ENCODE measurements at regions not wholly inside any gene's neighbourhood (a gene's known extent, or its start where the extent isn't known, plus 50 kb on each side); places are given as distances from the start of the nearest gene placed in this dataset.

DNA sequence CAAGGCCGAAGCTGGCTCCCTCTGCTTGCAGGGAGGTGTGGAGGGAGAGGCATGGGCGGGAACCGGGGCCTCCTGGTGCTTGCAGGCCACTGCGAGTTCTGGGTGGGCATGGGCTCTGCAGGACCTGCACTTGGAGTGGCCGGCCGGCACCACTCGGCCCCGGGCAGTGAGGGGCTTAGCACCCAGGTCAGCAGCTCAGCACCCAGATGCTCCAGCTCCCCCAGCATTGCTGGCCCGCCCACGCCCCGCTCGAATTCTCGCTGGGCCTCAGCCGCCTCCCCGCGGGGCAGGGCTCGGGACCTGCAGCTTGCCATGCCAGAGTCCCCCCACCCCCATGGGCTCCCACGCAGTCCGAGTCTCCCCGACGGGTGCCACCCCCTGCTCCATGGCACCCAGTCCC lies 176.2 kb upstream of the FAM98A start:
- no peak for TF ChIP-seq POLR2AphosphoS5 (IDR thresholded peaks at IDR 0.05; ENCODE audit: low read depth)
- TF ChIP-seq, protein P1, sequence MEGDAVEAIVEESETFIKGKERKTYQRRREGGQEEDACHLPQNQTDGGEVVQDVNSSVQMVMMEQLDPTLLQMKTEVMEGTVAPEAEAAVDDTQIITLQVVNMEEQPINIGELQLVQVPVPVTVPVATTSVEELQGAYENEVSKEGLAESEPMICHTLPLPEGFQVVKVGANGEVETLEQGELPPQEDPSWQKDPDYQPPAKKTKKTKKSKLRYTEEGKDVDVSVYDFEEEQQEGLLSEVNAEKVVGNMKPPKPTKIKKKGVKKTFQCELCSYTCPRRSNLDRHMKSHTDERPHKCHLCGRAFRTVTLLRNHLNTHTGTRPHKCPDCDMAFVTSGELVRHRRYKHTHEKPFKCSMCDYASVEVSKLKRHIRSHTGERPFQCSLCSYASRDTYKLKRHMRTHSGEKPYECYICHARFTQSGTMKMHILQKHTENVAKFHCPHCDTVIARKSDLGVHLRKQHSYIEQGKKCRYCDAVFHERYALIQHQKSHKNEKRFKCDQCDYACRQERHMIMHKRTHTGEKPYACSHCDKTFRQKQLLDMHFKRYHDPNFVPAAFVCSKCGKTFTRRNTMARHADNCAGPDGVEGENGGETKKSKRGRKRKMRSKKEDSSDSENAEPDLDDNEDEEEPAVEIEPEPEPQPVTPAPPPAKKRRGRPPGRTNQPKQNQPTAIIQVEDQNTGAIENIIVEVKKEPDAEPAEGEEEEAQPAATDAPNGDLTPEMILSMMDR (IDR thresholded peaks at IDR 0.05; ENCODE audit: insufficient read depth, low read length), result no peak
- TF ChIP-seq, protein P2, sequence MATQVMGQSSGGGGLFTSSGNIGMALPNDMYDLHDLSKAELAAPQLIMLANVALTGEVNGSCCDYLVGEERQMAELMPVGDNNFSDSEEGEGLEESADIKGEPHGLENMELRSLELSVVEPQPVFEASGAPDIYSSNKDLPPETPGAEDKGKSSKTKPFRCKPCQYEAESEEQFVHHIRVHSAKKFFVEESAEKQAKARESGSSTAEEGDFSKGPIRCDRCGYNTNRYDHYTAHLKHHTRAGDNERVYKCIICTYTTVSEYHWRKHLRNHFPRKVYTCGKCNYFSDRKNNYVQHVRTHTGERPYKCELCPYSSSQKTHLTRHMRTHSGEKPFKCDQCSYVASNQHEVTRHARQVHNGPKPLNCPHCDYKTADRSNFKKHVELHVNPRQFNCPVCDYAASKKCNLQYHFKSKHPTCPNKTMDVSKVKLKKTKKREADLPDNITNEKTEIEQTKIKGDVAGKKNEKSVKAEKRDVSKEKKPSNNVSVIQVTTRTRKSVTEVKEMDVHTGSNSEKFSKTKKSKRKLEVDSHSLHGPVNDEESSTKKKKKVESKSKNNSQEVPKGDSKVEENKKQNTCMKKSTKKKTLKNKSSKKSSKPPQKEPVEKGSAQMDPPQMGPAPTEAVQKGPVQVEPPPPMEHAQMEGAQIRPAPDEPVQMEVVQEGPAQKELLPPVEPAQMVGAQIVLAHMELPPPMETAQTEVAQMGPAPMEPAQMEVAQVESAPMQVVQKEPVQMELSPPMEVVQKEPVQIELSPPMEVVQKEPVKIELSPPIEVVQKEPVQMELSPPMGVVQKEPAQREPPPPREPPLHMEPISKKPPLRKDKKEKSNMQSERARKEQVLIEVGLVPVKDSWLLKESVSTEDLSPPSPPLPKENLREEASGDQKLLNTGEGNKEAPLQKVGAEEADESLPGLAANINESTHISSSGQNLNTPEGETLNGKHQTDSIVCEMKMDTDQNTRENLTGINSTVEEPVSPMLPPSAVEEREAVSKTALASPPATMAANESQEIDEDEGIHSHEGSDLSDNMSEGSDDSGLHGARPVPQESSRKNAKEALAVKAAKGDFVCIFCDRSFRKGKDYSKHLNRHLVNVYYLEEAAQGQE (IDR thresholded peaks at IDR 0.05; ENCODE audit: insufficient replicate concordance, low read depth), result no peak
- TF ChIP-seq GABPA (IDR thresholded peaks at IDR 0.05; ENCODE audit: low read depth), result no peak

Data from HL-60 (cell line).